ENCODE measurements at regions not wholly inside any gene's neighbourhood (a gene's known extent, or its start where the extent isn't known, plus 50 kb on each side); places are given as distances from the start of the nearest gene placed in this dataset.

DNA sequence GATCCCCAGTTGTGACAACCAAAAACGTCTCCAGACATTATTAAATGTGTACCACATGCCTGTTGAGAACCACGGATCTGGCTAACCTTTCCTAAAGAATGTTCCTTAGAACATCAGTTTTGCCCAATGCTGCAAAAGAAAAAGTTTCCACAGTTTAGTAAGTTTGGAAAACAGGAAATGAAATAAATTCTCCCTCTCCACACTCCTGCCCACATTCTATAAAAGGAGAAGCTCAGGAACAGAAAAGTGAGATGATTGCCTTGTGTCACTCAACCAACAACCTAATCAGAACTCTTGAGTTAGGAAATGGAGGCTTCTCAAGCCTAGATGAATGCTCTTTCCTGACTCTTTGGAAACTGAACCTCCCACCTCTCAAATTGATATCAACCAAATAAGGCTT lies 56.1 kb upstream of the NFE2L2 start:
- TF ChIP-seq, protein P1, sequence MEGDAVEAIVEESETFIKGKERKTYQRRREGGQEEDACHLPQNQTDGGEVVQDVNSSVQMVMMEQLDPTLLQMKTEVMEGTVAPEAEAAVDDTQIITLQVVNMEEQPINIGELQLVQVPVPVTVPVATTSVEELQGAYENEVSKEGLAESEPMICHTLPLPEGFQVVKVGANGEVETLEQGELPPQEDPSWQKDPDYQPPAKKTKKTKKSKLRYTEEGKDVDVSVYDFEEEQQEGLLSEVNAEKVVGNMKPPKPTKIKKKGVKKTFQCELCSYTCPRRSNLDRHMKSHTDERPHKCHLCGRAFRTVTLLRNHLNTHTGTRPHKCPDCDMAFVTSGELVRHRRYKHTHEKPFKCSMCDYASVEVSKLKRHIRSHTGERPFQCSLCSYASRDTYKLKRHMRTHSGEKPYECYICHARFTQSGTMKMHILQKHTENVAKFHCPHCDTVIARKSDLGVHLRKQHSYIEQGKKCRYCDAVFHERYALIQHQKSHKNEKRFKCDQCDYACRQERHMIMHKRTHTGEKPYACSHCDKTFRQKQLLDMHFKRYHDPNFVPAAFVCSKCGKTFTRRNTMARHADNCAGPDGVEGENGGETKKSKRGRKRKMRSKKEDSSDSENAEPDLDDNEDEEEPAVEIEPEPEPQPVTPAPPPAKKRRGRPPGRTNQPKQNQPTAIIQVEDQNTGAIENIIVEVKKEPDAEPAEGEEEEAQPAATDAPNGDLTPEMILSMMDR (IDR thresholded peaks at IDR 0.05; ENCODE audit: low read length), result no peak
- no peak for TF ChIP-seq EZH2 (IDR thresholded peaks at IDR 0.05; ENCODE audit: borderline replicate concordance, low read length)
